ENCODE measurements at regions not wholly inside any gene's neighbourhood (a gene's known extent, or its start where the extent isn't known, plus 50 kb on each side); places are given as distances from the start of the nearest gene placed in this dataset.

DNA sequence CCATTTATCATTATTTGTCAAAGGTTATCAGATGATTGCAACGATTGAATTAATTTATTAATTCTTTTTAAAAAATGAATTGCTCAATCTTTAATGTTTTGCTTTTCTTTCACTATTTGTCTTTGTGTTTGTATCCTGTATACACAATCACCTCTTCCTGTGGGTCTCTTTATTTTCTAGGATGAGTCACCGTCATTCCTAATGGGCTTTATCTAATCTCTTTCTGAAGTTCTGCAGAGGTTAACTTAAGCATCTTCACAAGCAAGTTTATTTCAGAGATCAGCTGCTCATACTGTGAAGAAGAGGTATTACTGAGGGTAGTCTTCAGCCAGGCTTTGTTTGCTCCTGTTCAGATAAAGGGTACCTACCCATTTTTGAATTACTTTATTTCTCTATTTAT, 323.9 kb downstream of the NNT start:
- TF ChIP-seq, protein P1, sequence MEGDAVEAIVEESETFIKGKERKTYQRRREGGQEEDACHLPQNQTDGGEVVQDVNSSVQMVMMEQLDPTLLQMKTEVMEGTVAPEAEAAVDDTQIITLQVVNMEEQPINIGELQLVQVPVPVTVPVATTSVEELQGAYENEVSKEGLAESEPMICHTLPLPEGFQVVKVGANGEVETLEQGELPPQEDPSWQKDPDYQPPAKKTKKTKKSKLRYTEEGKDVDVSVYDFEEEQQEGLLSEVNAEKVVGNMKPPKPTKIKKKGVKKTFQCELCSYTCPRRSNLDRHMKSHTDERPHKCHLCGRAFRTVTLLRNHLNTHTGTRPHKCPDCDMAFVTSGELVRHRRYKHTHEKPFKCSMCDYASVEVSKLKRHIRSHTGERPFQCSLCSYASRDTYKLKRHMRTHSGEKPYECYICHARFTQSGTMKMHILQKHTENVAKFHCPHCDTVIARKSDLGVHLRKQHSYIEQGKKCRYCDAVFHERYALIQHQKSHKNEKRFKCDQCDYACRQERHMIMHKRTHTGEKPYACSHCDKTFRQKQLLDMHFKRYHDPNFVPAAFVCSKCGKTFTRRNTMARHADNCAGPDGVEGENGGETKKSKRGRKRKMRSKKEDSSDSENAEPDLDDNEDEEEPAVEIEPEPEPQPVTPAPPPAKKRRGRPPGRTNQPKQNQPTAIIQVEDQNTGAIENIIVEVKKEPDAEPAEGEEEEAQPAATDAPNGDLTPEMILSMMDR (conservative IDR thresholded peaks at IDR 0.05): no peak
- no peak for TF ChIP-seq EZH2 (IDR thresholded peaks at IDR 0.05; ENCODE audit: low read depth)

Data from PC-9 (cell line).